ENCODE measurements at regions not wholly inside any gene's neighbourhood (a gene's known extent, or its start where the extent isn't known, plus 50 kb on each side); places are given as distances from the start of the nearest gene placed in this dataset.

DNA sequence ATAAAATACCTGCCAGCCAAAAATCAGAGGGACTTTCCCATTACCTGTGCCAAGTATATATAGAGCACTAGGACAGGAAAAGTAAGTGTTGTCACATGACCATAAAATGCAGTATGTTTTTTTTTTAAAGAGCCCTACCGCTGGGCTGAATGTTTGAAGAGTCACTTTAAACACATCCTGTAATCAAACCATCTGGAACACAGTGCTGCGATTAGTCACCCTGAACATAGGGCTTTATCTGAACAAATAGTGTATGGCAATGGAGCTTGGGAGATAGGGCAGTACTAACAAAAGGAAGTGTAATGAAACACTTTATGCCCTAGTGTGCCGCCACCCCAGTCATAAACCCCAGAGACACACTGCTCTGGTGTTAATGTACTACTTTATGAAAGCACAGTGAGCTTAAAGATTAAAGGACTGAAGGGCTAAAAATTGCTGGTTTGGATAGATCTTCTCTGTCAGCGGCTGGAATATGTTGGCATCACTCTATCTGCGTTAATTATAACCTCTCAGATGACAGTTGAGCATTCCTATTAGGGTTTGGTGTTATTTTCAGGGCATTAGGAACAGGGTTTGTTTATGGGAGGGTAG, 90.4 kb downstream of the ZNF608 start:
- Histone ChIP-seq H3K9me1 (replicated peaks; ENCODE audit: control insufficient read depth, extremely low read depth, insufficient read depth, low read length) (no peaks in the 10 kb centered on the region), H3K9ac (replicated peaks; ENCODE audit: extremely low read depth, insufficient read depth, low read length) (peak overlapping the region; percentile 57), H3K4me2 (ENCODE audit: insufficient read depth, low read length) (peak overlapping the region; percentile 57), H3K4me3 (replicated peaks in 1 of 3; ENCODE audit: insufficient read depth in 1 of 3, low read depth in 1 of 3, low read length in 3 of 3) (peak overlapping the region in 1 of 3 experiments; percentile 1), H4K20me1 (replicated peaks; ENCODE audit: control insufficient read depth, extremely low read depth, insufficient read depth, low read length) (no peaks in the 10 kb centered on the region), H3K36me3 (ENCODE audit: control insufficient read depth in 2 of 2, extremely low read depth in 1 of 2, insufficient read depth in 2 of 2, low read length in 2 of 2) (no peaks in the 10 kb centered on the region), H2AFZ (ENCODE audit: low read depth, low read length) (no peak overlapping the region), H3K9me3 (replicated peaks; ENCODE audit: control insufficient read depth, insufficient read depth, low read length) (no peaks in the 10 kb centered on the region), H3K27ac (ENCODE audit: insufficient read depth, low read depth, low read length) (peak overlapping the region; percentile 79), H3K27me3 (ENCODE audit: control insufficient read depth in 2 of 2, insufficient read depth in 2 of 2, low read length in 2 of 2) (no peaks in the 10 kb centered on the region), H3K4me1 (ENCODE audit: control insufficient read depth, extremely low read depth, insufficient read depth, low read length) (peaks cover 65% of the 10 kb centered on the region), H3K79me2 (ENCODE audit: control insufficient read depth, insufficient read depth, low read length) (no peaks in the 10 kb centered on the region)
- no peak for TF ChIP-seq CTCF (IDR thresholded peaks at IDR 0.05; ENCODE audit: extremely low read depth in 1 of 2, insufficient read depth in 1 of 2, low read depth in 1 of 2, low read length in 2 of 2)
- TF ChIP-seq JUN (IDR thresholded peaks at IDR 0.05; ENCODE audit: borderline replicate concordance, insufficient read depth, insufficient read length, low read depth), result peak; percentile 85
- peak; percentile 83 for TF ChIP-seq POLR2AphosphoS5 (IDR thresholded peaks at IDR 0.05; ENCODE audit: insufficient read depth, low read depth, low read length)
- peak; percentile 53 for TF ChIP-seq POLR2A (IDR thresholded peaks at IDR 0.05; ENCODE audit: low read depth, low read length)
- TF ChIP-seq FOS (IDR thresholded peaks at IDR 0.05; ENCODE audit: borderline replicate concordance, insufficient read depth, low read length), result peak; percentile 91
- peak; percentile 92 for TF ChIP-seq GATA2 (IDR thresholded peaks at IDR 0.05; ENCODE audit: insufficient read depth, insufficient read length, low read depth, low read length)
- no peak for TF ChIP-seq MYC (IDR thresholded peaks at IDR 0.05; ENCODE audit: low read depth, low read length)
- DNase-seq (ENCODE audit: low read depth, low spot score), result peak; percentile 97
- dilution Hi-C loops (cut with MboI; ENCODE audit: extremely low pct_ligation_motif_present, low sequenced_read_pairs) (no loop called here), intact Hi-C loops (cut with micrococcal nuclease) (no loop called here)
- ChIA-PET POLR2A (interaction anchor here (1.2 to 1.8 kb wide), 4 partner anchors 57 to 92 kb away, joined by 5 read pairs; partner anchors contain the start of gene ZNF608), CTCF (interaction anchor here (0.6 to 1.3 kb wide), 5 partner anchors 10 to 150 kb away, joined by 3 to 6 read pairs (median 3); partner anchors contain the start of gene ZNF608)
- peak; percentile 89 for FAIRE-seq
- no TSS peak for BruUV-seq (replicated peaks)

Measured in endothelial cell of umbilical vein (primary cell).